HepG2 (cell line): ENCODE measurements at regions not wholly inside any gene's neighbourhood (a gene's known extent, or its start where the extent isn't known, plus 50 kb on each side); places are given as distances from the start of the nearest gene placed in this dataset.
A peak's percentile ranks its signal among the peaks of the same experiment; 100 is the strongest.

ENCODE experiments used
- ARHGAP35 ChIP-seq: sonication (generic); formaldehyde crosslinking; IDR thresholded peaks from 2 replicates; pipeline ENCODE4 v1.9.0; 2022; ENCODE audit warnings: mild to moderate bottlenecking, inconsistent platforms, moderate library complexity, missing genetic modification reagents, borderline replicate concordance
- ERF ChIP-seq: IDR thresholded peaks from 2 replicates; pipeline ENCODE4 v1.6.1; 2018; ENCODE audit warnings: missing biosample characterization, missing genetic modification reagents
- NFIC ChIP-seq: IDR thresholded peaks from 2 replicates; pipeline ENCODE4 v1.6.1; 2012; ENCODE audit warnings: mild to moderate bottlenecking, low read length, inconsistent platforms
- SALL2 ChIP-seq: sonication (generic); formaldehyde crosslinking; IDR thresholded peaks from 2 replicates; pipeline ENCODE4 v1.8.1; 2023; ENCODE audit warnings: mild to moderate bottlenecking, missing genetic modification reagents, inconsistent platforms
- SYNCRIP ChIP-seq: fragments of 200-400 bp; formaldehyde crosslinking; IDR thresholded peaks from 2 replicates; pipeline ENCODE4 v1.6.1; 2018; ENCODE audit warnings: mild to moderate bottlenecking, low read depth, low read length; ENCODE audit not compliant: insufficient read depth
- TBX2 ChIP-seq: sonication (generic); formaldehyde crosslinking; IDR thresholded peaks from 2 replicates; pipeline ENCODE4 v1.5.0; 2020; ENCODE audit warnings: missing genetic modification reagents, mild to moderate bottlenecking, borderline replicate concordance
- TEAD3 ChIP-seq: optimal IDR thresholded peaks from 2 replicates; pipeline ENCODE3; 2016; ENCODE audit warnings: borderline replicate concordance
- ZNF33A ChIP-seq: sonication (generic); formaldehyde crosslinking; IDR thresholded peaks from 2 replicates; pipeline ENCODE4 v1.5.1; 2020; ENCODE audit warnings: missing genetic modification reagents, mild to moderate bottlenecking, moderate library complexity, borderline replicate concordance
- ZNF552 ChIP-seq: sonication (generic); formaldehyde crosslinking; IDR thresholded peaks from 2 replicates; pipeline ENCODE4 v1.9.0; 2022; ENCODE audit warnings: missing genetic modification reagents, mild to moderate bottlenecking, borderline replicate concordance
- ZNF792 ChIP-seq: IDR thresholded peaks from 2 replicates; pipeline ENCODE4 v1.6.1; 2016
- TF ChIP-seq, protein P1 (sequence below): sonication (generic); formaldehyde crosslinking; IDR thresholded peaks from 2 replicates; pipeline ENCODE4 v1.5.0; 2020; ENCODE audit warnings: mild to moderate bottlenecking, missing genetic modification reagents
- TF ChIP-seq, protein P2 (sequence below): sonication (generic); formaldehyde crosslinking; conservative IDR thresholded peaks from 2 replicates; pipeline ENCODE4 v1.4.0; 2020; ENCODE audit warnings: missing genetic modification reagents

DNA sequence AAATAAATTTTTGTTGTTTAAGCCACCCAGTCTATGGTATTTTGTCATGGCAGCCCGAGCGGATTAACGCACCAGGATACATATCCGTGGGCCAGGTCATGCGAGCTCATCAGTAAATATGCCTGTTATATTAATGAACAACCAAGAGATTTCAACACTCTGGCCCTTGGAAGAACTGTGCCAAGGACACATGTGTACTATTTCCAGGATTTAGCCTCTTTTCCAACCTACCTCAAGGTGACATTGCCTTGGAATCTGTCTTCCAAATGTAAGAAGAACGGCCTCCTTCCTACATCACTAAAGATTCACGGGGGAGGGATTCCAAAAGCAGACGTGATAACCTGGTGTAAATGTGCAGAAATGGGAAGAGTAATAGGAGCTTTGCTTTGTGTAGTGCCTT, 72.8 kb upstream of the DYNLRB2 start (continued):
- TF ChIP-seq, protein P1, sequence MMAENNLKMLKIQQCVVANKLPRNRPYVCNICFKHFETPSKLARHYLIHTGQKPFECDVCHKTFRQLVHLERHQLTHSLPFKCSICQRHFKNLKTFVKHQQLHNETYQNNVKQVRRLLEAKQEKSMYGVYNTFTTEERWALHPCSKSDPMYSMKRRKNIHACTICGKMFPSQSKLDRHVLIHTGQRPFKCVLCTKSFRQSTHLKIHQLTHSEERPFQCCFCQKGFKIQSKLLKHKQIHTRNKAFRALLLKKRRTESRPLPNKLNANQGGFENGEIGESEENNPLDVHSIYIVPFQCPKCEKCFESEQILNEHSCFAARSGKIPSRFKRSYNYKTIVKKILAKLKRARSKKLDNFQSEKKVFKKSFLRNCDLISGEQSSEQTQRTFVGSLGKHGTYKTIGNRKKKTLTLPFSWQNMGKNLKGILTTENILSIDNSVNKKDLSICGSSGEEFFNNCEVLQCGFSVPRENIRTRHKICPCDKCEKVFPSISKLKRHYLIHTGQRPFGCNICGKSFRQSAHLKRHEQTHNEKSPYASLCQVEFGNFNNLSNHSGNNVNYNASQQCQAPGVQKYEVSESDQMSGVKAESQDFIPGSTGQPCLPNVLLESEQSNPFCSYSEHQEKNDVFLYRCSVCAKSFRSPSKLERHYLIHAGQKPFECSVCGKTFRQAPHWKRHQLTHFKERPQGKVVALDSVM = no peak
- no peak for TF ChIP-seq NFIC
- no peak for TF ChIP-seq ZNF552
- TF ChIP-seq ZNF792 (CRISPR knock-in tag) = no peak
- TF ChIP-seq, protein P2, sequence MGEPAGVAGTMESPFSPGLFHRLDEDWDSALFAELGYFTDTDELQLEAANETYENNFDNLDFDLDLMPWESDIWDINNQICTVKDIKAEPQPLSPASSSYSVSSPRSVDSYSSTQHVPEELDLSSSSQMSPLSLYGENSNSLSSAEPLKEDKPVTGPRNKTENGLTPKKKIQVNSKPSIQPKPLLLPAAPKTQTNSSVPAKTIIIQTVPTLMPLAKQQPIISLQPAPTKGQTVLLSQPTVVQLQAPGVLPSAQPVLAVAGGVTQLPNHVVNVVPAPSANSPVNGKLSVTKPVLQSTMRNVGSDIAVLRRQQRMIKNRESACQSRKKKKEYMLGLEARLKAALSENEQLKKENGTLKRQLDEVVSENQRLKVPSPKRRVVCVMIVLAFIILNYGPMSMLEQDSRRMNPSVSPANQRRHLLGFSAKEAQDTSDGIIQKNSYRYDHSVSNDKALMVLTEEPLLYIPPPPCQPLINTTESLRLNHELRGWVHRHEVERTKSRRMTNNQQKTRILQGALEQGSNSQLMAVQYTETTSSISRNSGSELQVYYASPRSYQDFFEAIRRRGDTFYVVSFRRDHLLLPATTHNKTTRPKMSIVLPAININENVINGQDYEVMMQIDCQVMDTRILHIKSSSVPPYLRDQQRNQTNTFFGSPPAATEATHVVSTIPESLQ (CRISPR knock-in tag) = no peak
- TF ChIP-seq ZNF33A (CRISPR knock-in tag) = no peak
- no peak for TF ChIP-seq TBX2 (CRISPR knock-in tag)
- TF ChIP-seq ERF (CRISPR knock-in tag) = no peak
- no peak for TF ChIP-seq ARHGAP35 (CRISPR knock-in tag)
- TF ChIP-seq SYNCRIP = no peak
- TF ChIP-seq TEAD3 (CRISPR knock-in tag) = peak; percentile 8
- no peak for TF ChIP-seq SALL2 (CRISPR knock-in tag)
